Heart left ventricle (tissue), 13 donors: ENCODE measurements at regions not wholly inside any gene's neighbourhood (a gene's known extent, or its start where the extent isn't known, plus 50 kb on each side); places are given as distances from the start of the nearest gene placed in this dataset.

Source experiments
- CTCF ChIP-seq, 12 donors: fragments of 200-600 bp; sonication (generic) in 4 of 12; IDR thresholded peaks; one replicate each; pipeline versions ENCODE4 v1.5.0 to v1.8.0; 2018 to 2022; ENCODE audit warnings: antibody characterized with exemption in 12 of 12, mild to moderate bottlenecking in 5 of 12
- POLR2A ChIP-seq, 2 donors: fragments of 450-650 bp; IDR thresholded peaks; one replicate each; pipeline ENCODE4 v1.6.1; 2017; ENCODE audit warnings: antibody characterized with exemption in 2 of 2, mild to moderate bottlenecking in 2 of 2, moderate library complexity in 2 of 2
- donor health status: ischemic (EF 13 %, LVEDD 7.1; RV severe dilation, severe dysfunction).
- donor health status: DM: no; HTN: yes; CAD: no.
- donor health status: DM: no; HTN: no; CAD: no.
- donor health status: ischemic (EF 25% LVEDD 6.9; RV normal size, moderate dysfunction).
- donor health status: ischemic (EF 25% LVEDD 5.7; RV mildly dilated, moderate dysfunction).
- donor health status: ischemic (EF 35%, LVEDD 5.7; RV mildly dilated, moderate dysfunction).
- donor health status: nonischemic (EF 11% LVEDD 7.7; RV severe dilation, severe dysfunction).
- donor health status: DM: yes; HTN: yes; CAD: no.
- donor health status: PGD.
- donor health status: ischemic (EF 29% LVEDD 5.4; RV normal size, mild dysfunction).
- donor health status: nonischemic (EF 23%, LVEDD 6.1; RV moderate dilation, normal function).

GRCh38 chr9:87799503-87799902 is 73.6 kb downstream of the CTSL start:
- TF ChIP-seq CTCF (IDR thresholded peaks at IDR 0.05) (no peak), POLR2A (IDR thresholded peaks at IDR 0.05) (no peak)
